ENCODE measurements at regions not wholly inside any gene's neighbourhood (a gene's known extent, or its start where the extent isn't known, plus 50 kb on each side); places are given as distances from the start of the nearest gene placed in this dataset.

GRCh38 chr5:16312785-16313184, 133.2 kb upstream of the MARCHF11 start:
- no peak overlapping the region for H3K4me3 ChIP-seq (ENCODE audit: low read depth, low read length)
- TF ChIP-seq, protein P1, sequence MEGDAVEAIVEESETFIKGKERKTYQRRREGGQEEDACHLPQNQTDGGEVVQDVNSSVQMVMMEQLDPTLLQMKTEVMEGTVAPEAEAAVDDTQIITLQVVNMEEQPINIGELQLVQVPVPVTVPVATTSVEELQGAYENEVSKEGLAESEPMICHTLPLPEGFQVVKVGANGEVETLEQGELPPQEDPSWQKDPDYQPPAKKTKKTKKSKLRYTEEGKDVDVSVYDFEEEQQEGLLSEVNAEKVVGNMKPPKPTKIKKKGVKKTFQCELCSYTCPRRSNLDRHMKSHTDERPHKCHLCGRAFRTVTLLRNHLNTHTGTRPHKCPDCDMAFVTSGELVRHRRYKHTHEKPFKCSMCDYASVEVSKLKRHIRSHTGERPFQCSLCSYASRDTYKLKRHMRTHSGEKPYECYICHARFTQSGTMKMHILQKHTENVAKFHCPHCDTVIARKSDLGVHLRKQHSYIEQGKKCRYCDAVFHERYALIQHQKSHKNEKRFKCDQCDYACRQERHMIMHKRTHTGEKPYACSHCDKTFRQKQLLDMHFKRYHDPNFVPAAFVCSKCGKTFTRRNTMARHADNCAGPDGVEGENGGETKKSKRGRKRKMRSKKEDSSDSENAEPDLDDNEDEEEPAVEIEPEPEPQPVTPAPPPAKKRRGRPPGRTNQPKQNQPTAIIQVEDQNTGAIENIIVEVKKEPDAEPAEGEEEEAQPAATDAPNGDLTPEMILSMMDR (conservative IDR thresholded peaks at IDR 0.05; ENCODE audit: low read depth, low read length): no peak
- no peak for DNase-seq (ENCODE audit: low read depth)

GRCh38 chr5:16311666-16312065, 132.1 kb upstream of the MARCHF11 start:
- no peak overlapping the region for H3K4me3 ChIP-seq (ENCODE audit: low read depth, low read length)
- TF ChIP-seq, protein P1 (conservative IDR thresholded peaks at IDR 0.05; ENCODE audit: low read depth, low read length): no peak
- DNase-seq (ENCODE audit: low read depth): no peak

DNA sequence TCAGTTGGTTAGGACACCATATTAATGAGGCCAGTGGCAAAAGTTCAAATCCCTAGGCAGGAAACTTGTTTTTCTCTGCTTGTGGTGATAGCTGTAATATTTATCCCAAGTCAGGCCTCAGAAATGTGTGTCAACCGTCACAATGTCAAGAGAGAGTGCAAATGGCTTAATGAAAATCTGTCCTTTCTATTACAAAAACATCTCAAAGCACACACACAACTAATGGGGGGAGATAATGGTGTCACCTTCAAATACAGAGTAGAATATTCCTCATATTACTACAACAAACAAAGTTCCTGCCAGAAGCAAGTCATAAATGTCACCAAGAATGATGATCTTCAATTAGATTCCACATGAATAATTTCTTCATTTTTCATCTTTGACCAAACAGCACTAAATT, 127.2 kb upstream of the MARCHF11 start:
- TF ChIP-seq, protein P1 (conservative IDR thresholded peaks at IDR 0.05; ENCODE audit: low read depth, low read length): no peak
- no peak overlapping the region for H3K4me3 ChIP-seq (ENCODE audit: low read depth, low read length)
- no peak for DNase-seq (ENCODE audit: low read depth)

- TF ChIP-seq, protein P1 (conservative IDR thresholded peaks at IDR 0.05; ENCODE audit: low read depth, low read length): no peak
- no peak for DNase-seq (ENCODE audit: low read depth)
- H3K4me3 ChIP-seq (ENCODE audit: low read depth, low read length): no peak overlapping the region
Measured at GRCh38 chr5:16304846-16305245, 125.3 kb upstream of the MARCHF11 start.

DNA sequence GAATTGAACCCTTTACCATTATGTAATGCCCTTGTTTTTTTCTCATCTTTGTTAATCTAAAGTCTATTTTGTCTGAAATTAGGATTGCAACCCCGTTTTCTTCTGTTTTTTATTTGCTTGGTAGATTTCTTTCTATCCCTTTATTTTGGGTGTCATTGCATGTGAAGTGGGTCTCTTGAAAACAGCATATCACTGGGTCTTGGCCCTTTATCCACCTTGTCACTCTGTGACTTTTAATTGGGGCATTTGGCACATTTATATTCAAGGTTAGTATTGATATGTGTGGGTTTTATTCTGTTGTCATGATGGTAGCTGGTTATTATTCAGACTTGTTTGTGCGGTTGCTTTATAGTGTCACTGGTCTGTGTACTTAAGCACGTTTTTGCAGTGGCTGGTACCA, 117.4 kb upstream of the MARCHF11 start:
- TF ChIP-seq, protein P1 (conservative IDR thresholded peaks at IDR 0.05; ENCODE audit: low read depth, low read length): no peak
- no peak for DNase-seq (ENCODE audit: low read depth)
- H3K4me3 ChIP-seq (ENCODE audit: low read depth, low read length): no peak overlapping the region

- TF ChIP-seq, protein P1 (conservative IDR thresholded peaks at IDR 0.05; ENCODE audit: low read depth, low read length): no peak
- DNase-seq (ENCODE audit: low read depth): no peak
- H3K4me3 ChIP-seq (ENCODE audit: low read depth, low read length): no peak overlapping the region
Measured at GRCh38 chr5:16291894-16292293, 112.3 kb upstream of the MARCHF11 start.

DNA sequence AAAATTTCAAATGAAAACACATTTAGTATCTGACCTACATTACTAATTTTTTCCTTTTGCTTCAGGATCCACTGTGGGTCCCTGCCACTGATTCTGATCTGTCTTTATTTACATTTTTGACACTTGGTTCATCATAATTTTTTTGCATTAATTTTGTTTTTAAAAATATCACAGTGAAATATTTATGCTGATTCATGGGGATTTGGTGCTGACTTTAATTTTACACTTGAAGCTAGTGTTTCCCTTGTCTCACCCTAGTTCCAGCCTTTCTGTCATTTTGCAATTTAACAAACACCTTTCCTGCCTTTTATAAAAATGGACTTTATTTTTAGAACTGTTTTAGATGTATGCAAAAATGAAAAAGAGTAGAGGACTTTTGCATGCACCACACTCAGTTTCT, 111.9 kb upstream of the MARCHF11 start:
- TF ChIP-seq, protein P1 (conservative IDR thresholded peaks at IDR 0.05; ENCODE audit: low read depth, low read length): no peak
- no peak for DNase-seq (ENCODE audit: low read depth)
- H3K4me3 ChIP-seq (ENCODE audit: low read depth, low read length): no peak overlapping the region

Data from choroid plexus epithelial cell (primary cell).